ENCODE measurements at regions not wholly inside any gene's neighbourhood (a gene's known extent, or its start where the extent isn't known, plus 50 kb on each side); places are given as distances from the start of the nearest gene placed in this dataset.

GRCh38 chr16:59574296-59574695 lies 840.2 kb upstream of the GOT2 start:
- TF ChIP-seq CTCF (IDR thresholded peaks at IDR 0.05), result no peak
- no peak for TF ChIP-seq POLR2AphosphoS5 (IDR thresholded peaks at IDR 0.05)

Data from upper lobe of left lung (tissue), 4 donors.